ENCODE measurements at regions not wholly inside any gene's neighbourhood (a gene's known extent, or its start where the extent isn't known, plus 50 kb on each side); places are given as distances from the start of the nearest gene placed in this dataset.

DNA sequence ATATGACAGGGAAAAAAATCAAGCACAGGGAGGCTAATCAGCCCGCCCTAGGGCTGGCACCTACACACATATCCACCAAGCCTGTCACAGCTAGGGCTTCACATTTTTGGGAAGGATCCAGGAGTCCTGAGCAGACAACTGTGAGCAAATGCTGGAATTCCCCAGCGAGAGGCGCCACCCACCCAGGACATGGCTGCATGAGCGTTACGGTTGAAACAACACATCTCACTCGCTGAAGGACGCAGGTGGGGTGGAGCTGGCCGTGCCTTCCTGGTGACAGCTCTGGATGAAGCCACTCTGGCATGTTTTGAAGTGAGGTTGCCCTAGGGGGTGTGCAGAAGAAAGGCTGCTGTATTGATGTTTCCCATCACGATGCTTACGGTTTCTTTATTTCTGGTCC is 315.1 kb upstream of the EEF2KMT start:
- CTCF ChIA-PET, result no interaction called here
- dilution Hi-C loops (cut with HindIII; ENCODE audit: low sequenced_read_pairs, unreplicated experiment), result no loop called here
- TF ChIP-seq RCOR1 (IDR thresholded peaks at IDR 0.05; ENCODE audit: insufficient replicate concordance, low read length) (no peak), FOS (IDR thresholded peaks at IDR 0.05; ENCODE audit: low read depth, low read length) (no peak), MAFK (IDR thresholded peaks at IDR 0.05; ENCODE audit: low read depth, low read length) (no peak), BHLHE40 (IDR thresholded peaks at IDR 0.05; ENCODE audit: low read depth, low read length) (no peak), RFX5 (IDR thresholded peaks at IDR 0.05; ENCODE audit: low read depth, low read length) (no peak), RAD21 (IDR thresholded peaks at IDR 0.05; ENCODE audit: low read length) (no peak), SMC3 (IDR thresholded peaks at IDR 0.05; ENCODE audit: low read depth, low read length) (no peak), CEBPB (IDR thresholded peaks at IDR 0.05; ENCODE audit: low read depth, low read length) (no peak), MXI1 (IDR thresholded peaks at IDR 0.05; ENCODE audit: borderline replicate concordance, low read depth, low read length) (no peak), POLR2A (IDR thresholded peaks at IDR 0.05; ENCODE audit: low read depth, low read length) (no peak), NFE2L2 (IDR thresholded peaks at IDR 0.05; ENCODE audit: low read depth, low read length) (no peak), CHD1 (IDR thresholded peaks at IDR 0.05; ENCODE audit: low read depth, low read length) (no peak)
- TF ChIP-seq, protein P1, sequence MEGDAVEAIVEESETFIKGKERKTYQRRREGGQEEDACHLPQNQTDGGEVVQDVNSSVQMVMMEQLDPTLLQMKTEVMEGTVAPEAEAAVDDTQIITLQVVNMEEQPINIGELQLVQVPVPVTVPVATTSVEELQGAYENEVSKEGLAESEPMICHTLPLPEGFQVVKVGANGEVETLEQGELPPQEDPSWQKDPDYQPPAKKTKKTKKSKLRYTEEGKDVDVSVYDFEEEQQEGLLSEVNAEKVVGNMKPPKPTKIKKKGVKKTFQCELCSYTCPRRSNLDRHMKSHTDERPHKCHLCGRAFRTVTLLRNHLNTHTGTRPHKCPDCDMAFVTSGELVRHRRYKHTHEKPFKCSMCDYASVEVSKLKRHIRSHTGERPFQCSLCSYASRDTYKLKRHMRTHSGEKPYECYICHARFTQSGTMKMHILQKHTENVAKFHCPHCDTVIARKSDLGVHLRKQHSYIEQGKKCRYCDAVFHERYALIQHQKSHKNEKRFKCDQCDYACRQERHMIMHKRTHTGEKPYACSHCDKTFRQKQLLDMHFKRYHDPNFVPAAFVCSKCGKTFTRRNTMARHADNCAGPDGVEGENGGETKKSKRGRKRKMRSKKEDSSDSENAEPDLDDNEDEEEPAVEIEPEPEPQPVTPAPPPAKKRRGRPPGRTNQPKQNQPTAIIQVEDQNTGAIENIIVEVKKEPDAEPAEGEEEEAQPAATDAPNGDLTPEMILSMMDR (conservative IDR thresholded peaks at IDR 0.05; ENCODE audit: low read depth, low read length), result no peak
- TF ChIP-seq, protein P2, sequence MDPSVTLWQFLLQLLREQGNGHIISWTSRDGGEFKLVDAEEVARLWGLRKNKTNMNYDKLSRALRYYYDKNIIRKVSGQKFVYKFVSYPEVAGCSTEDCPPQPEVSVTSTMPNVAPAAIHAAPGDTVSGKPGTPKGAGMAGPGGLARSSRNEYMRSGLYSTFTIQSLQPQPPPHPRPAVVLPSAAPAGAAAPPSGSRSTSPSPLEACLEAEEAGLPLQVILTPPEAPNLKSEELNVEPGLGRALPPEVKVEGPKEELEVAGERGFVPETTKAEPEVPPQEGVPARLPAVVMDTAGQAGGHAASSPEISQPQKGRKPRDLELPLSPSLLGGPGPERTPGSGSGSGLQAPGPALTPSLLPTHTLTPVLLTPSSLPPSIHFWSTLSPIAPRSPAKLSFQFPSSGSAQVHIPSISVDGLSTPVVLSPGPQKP (IDR thresholded peaks at IDR 0.05; ENCODE audit: borderline replicate concordance, low read depth, low read length), result no peak
- TF ChIP-seq, protein P3, sequence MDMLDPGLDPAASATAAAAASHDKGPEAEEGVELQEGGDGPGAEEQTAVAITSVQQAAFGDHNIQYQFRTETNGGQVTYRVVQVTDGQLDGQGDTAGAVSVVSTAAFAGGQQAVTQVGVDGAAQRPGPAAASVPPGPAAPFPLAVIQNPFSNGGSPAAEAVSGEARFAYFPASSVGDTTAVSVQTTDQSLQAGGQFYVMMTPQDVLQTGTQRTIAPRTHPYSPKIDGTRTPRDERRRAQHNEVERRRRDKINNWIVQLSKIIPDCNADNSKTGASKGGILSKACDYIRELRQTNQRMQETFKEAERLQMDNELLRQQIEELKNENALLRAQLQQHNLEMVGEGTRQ (IDR thresholded peaks at IDR 0.05; ENCODE audit: low read depth, low read length), result no peak
- Histone ChIP-seq H4K20me1 (ENCODE audit: insufficient read depth, low read length) (no peaks in the 10 kb centered on the region), H3K56ac (ENCODE audit: extremely low read depth, insufficient read depth, low read length) (no peak overlapping the region), H3K18ac (ENCODE audit: low read depth, low read length) (no peak overlapping the region), H2BK15ac (ENCODE audit: low read depth, low read length) (no peak overlapping the region), H3K4me2 (ENCODE audit: low read depth, low read length) (no peak overlapping the region), H4K8ac (ENCODE audit: low read depth in 2 of 2, low read length in 2 of 2) (no peak overlapping the region), H3K9me3 (ENCODE audit: control insufficient read depth, insufficient read depth, low read length) (peaks cover 27% of the 10 kb centered on the region), H4K91ac (ENCODE audit: insufficient read depth, low read depth, low read length) (no peak overlapping the region), H2AFZ (replicated peaks; ENCODE audit: low read length, poor library complexity) (no peak overlapping the region), H3K4ac (ENCODE audit: low read depth, low read length) (no peak overlapping the region), H3K23ac (ENCODE audit: low read depth, low read length) (no peak overlapping the region), H2BK20ac (ENCODE audit: low read depth, low read length) (no peak overlapping the region), H3K27me3 (ENCODE audit: control insufficient read depth, insufficient read depth, low read length) (no peaks in the 10 kb centered on the region), H3K36me3 (ENCODE audit: control insufficient read depth, insufficient read depth, low read length) (no peaks in the 10 kb centered on the region), H2BK5ac (ENCODE audit: low read depth, low read length, poor library complexity, severe bottlenecking) (no peak overlapping the region), H2AK9ac (replicated peaks; ENCODE audit: low read depth, low read length, poor library complexity) (no peak overlapping the region), H3K79me1 (ENCODE audit: low read depth in 1 of 2, low read length in 2 of 2) (no peaks in the 10 kb centered on the region), H3K27ac (ENCODE audit: insufficient read depth, low read length) (no peak overlapping the region), H2BK120ac (ENCODE audit: low read depth, low read length) (no peak overlapping the region), H3K9me1 (ENCODE audit: insufficient read depth, low read length) (no peaks in the 10 kb centered on the region), H3K4me3 (ENCODE audit: insufficient read depth, low read depth, low read length) (no peak overlapping the region), H3K4me1 (ENCODE audit: control insufficient read depth, insufficient read depth, low read length) (no peaks in the 10 kb centered on the region), H3K14ac (replicated peaks; ENCODE audit: low read depth, low read length) (no peak overlapping the region), H3K9ac (ENCODE audit: low read depth, low read length) (no peak overlapping the region), H4K5ac (ENCODE audit: low read depth, low read length) (no peak overlapping the region), H2AK5ac (ENCODE audit: low read depth, low read length) (no peak overlapping the region)
- intact Hi-C loops (cut with micrococcal nuclease), result no loop called here
- no peak for DNase-seq
- ATAC-seq (ENCODE audit: low read depth), result no peak
- no CpG with 5 or more reads among the region's 10 CpGs for WGBS, 2 experiments (ENCODE audit: extremely low coverage in 2 of 2, insufficient read length in 1 of 2)
- POLR2A ChIA-PET (ENCODE audit: unreplicated experiment), result no interaction called here
- no TSS peak for BruUV-seq (replicated peaks)
- in situ Hi-C loops (cut with MboI; ENCODE audit: low sequenced_read_pairs), result no loop called here
